ENCODE measurements at regions not wholly inside any gene's neighbourhood (a gene's known extent, or its start where the extent isn't known, plus 50 kb on each side); places are given as distances from the start of the nearest gene placed in this dataset.

DNA sequence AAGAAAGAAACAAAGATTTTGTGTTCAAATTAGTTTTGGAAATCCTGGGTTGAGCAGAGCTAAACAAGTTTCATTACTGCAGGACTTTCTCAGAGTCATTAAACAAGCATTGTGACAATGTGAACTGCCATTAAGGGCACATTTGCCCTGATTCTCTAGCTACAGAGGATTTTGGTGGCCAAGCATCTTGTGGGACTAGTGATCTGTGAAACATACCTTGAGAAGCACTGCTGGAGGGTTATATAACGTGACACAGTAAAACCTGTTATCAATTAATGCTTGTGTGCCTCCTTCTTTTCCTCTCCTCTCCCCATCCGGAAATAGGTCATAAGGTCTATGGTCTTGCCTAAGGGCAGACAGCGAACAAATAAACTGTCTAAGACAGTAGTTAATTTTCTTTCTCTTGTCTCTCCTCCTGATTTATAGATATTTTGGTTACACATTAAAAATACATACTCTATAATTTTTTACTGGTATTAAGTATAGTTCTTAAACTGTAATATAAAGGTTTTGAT is 167.3 kb upstream of the NANOGP8 start:
- no peak for TF ChIP-seq ZSCAN20 (CRISPR knock-in tag; IDR thresholded peaks at IDR 0.05)
- TF ChIP-seq, protein P1, sequence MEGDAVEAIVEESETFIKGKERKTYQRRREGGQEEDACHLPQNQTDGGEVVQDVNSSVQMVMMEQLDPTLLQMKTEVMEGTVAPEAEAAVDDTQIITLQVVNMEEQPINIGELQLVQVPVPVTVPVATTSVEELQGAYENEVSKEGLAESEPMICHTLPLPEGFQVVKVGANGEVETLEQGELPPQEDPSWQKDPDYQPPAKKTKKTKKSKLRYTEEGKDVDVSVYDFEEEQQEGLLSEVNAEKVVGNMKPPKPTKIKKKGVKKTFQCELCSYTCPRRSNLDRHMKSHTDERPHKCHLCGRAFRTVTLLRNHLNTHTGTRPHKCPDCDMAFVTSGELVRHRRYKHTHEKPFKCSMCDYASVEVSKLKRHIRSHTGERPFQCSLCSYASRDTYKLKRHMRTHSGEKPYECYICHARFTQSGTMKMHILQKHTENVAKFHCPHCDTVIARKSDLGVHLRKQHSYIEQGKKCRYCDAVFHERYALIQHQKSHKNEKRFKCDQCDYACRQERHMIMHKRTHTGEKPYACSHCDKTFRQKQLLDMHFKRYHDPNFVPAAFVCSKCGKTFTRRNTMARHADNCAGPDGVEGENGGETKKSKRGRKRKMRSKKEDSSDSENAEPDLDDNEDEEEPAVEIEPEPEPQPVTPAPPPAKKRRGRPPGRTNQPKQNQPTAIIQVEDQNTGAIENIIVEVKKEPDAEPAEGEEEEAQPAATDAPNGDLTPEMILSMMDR (IDR thresholded peaks at IDR 0.05), result no peak
